Body of pancreas (tissue), 4 donors: ENCODE measurements at regions not wholly inside any gene's neighbourhood (a gene's known extent, or its start where the extent isn't known, plus 50 kb on each side); places are given as distances from the start of the nearest gene placed in this dataset.

Experiments
- POLR2A ChIP-seq, 3 donors: fragments of 450-650 bp; IDR thresholded peaks; one replicate each; pipeline ENCODE4 v1.6.1; 2016; ENCODE audit warnings: antibody characterized with exemption in 3 of 3, mild to moderate bottlenecking in 2 of 3
- TF ChIP-seq, protein P1 (sequence below), 7 experiments: fragments of 450-650 bp in 4 of 7; fragments of 200-600 bp in 3 of 7; sonication (generic) in 3 of 7; IDR thresholded peaks; one replicate each; pipeline ENCODE4 v1.5.1; 2016 to 2019; ENCODE audit warnings: antibody characterized with exemption in 7 of 7

- no peak for TF ChIP-seq POLR2A (IDR thresholded peaks at IDR 0.05)
- TF ChIP-seq, protein P1, sequence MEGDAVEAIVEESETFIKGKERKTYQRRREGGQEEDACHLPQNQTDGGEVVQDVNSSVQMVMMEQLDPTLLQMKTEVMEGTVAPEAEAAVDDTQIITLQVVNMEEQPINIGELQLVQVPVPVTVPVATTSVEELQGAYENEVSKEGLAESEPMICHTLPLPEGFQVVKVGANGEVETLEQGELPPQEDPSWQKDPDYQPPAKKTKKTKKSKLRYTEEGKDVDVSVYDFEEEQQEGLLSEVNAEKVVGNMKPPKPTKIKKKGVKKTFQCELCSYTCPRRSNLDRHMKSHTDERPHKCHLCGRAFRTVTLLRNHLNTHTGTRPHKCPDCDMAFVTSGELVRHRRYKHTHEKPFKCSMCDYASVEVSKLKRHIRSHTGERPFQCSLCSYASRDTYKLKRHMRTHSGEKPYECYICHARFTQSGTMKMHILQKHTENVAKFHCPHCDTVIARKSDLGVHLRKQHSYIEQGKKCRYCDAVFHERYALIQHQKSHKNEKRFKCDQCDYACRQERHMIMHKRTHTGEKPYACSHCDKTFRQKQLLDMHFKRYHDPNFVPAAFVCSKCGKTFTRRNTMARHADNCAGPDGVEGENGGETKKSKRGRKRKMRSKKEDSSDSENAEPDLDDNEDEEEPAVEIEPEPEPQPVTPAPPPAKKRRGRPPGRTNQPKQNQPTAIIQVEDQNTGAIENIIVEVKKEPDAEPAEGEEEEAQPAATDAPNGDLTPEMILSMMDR (IDR thresholded peaks at IDR 0.05), result no peak
These were observed 207.0 kb upstream of the MAP3K1 start for GRCh38 chr5:56608217-56608925.
